Endodermal cell (in vitro differentiated cells): ENCODE measurements at regions not wholly inside any gene's neighbourhood (a gene's known extent, or its start where the extent isn't known, plus 50 kb on each side); places are given as distances from the start of the nearest gene placed in this dataset.

Source experiments
- DNase-seq: peaks from one replicate; pipeline ENCODE4 v3.0.0-alpha.2; 2017
- H3K27ac ChIP-seq: 2 replicates; pipeline ENCODE4 v1.5.1; 2013; ENCODE audit warnings: mild to moderate bottlenecking, low read depth, low read length, moderate library complexity
- H3K27me3 ChIP-seq: 2 replicates; pipeline ENCODE4 v1.6.1; 2013; ENCODE audit warnings: mild to moderate bottlenecking, low read length, moderate library complexity; ENCODE audit not compliant: insufficient read depth, control insufficient read depth, poor library complexity, severe bottlenecking
- H3K36me3 ChIP-seq: 2 replicates; pipeline ENCODE4 v1.7.0; 2013; ENCODE audit warnings: mild to moderate bottlenecking, low read length, moderate library complexity; ENCODE audit not compliant: control insufficient read depth, insufficient read depth
- H3K4me1 ChIP-seq: one replicate; pipeline ENCODE4 v1.7.0; 2013; ENCODE audit warnings: low read length; ENCODE audit not compliant: control insufficient read depth, insufficient read depth
- H3K4me3 ChIP-seq: 2 replicates; pipeline ENCODE4 v1.5.1; 2013; ENCODE audit warnings: mild to moderate bottlenecking, low read length, moderate library complexity
- H3K9ac ChIP-seq: 2 replicates; pipeline ENCODE4 v1.6.1; 2013; ENCODE audit warnings: mild to moderate bottlenecking, low read length, moderate library complexity; ENCODE audit not compliant: poor library complexity, severe bottlenecking; ENCODE audit errors: extremely low read depth
- H3K9me3 ChIP-seq: 2 replicates; pipeline ENCODE4 v1.6.1; 2013; ENCODE audit warnings: mild to moderate bottlenecking, low read length, moderate library complexity; ENCODE audit not compliant: control insufficient read depth
- H3K27ac Mint-ChIP-seq: 2 replicates; pipeline ENCODE4 v1.8.0; 2020; ENCODE audit warnings: mixed read lengths
- H3K27me3 Mint-ChIP-seq: 2 replicates; pipeline ENCODE4 v1.8.0; 2021; ENCODE audit warnings: mild to moderate bottlenecking, mixed read lengths; ENCODE audit not compliant: insufficient read depth
- H3K36me3 Mint-ChIP-seq: 2 replicates; pipeline ENCODE4 v1.8.0; 2020; ENCODE audit warnings: low read depth, mixed read lengths
- H3K4me1 Mint-ChIP-seq: 2 replicates; pipeline ENCODE4 v1.8.0; 2020; ENCODE audit warnings: mixed read lengths
- H3K4me3 Mint-ChIP-seq: 2 replicates; pipeline ENCODE4 v1.8.0; 2020; ENCODE audit warnings: mild to moderate bottlenecking, moderate library complexity, mixed read lengths
- H3K9me3 Mint-ChIP-seq: 2 replicates; pipeline ENCODE4 v1.8.0; 2020; ENCODE audit warnings: mild to moderate bottlenecking, mixed read lengths
- WGBS, 2 experiments: methylation state at CpG; one replicate each; pipeline versions ENCODE4 v1.1.5 to v1.1.7; 2013; ENCODE audit warnings: missing lambda C conversion rate in 2 of 2, mixed read lengths in 1 of 2; ENCODE audit not compliant: insufficient coverage in 1 of 2, insufficient read length in 1 of 2; 5-methylcytosine and 5-hydroxymethylcytosine counted together
- TF ChIP-seq, protein P1 (sequence below): fragments of 200-600 bp; sonication (generic); conservative IDR thresholded peaks from 2 replicates; pipeline ENCODE4 v1.5.0; 2021; ENCODE audit warnings: antibody characterized with exemption, mild to moderate bottlenecking

DNA sequence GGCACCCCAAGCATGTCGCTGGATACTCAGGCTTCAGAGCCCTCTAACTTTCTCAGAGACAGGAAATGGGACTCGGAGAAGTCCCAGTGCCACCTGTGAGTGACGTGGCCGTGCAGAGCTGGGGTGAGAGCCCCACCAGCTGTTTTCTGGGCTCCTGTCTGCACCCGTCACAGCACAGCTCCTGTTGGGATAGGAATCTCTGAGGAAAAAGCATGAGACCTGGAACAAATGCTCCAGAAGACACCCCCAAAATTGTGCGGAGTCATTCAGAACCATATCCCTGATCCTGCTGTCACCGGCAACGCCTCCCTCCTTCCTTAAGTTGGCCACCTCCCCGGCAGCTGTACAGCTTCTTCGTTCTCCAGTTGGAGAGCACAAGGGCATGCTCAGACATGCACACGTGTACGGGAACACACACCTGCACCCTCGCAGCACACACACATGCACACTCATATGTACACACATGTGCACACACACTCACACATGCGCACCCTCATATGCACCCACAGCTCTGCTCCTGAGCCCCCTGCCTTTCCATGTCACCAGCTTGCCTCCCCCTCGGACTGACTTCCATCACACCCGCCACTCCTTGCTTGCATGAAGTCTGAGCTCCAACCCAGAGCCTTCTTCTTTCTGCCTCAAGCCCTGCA, 1430.0 kb downstream of the BRD1 start:
- TF ChIP-seq, protein P1, sequence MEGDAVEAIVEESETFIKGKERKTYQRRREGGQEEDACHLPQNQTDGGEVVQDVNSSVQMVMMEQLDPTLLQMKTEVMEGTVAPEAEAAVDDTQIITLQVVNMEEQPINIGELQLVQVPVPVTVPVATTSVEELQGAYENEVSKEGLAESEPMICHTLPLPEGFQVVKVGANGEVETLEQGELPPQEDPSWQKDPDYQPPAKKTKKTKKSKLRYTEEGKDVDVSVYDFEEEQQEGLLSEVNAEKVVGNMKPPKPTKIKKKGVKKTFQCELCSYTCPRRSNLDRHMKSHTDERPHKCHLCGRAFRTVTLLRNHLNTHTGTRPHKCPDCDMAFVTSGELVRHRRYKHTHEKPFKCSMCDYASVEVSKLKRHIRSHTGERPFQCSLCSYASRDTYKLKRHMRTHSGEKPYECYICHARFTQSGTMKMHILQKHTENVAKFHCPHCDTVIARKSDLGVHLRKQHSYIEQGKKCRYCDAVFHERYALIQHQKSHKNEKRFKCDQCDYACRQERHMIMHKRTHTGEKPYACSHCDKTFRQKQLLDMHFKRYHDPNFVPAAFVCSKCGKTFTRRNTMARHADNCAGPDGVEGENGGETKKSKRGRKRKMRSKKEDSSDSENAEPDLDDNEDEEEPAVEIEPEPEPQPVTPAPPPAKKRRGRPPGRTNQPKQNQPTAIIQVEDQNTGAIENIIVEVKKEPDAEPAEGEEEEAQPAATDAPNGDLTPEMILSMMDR = no peak
- Mint-ChIP-seq H3K4me1 (no peaks in the 10 kb centered on the region), H3K27me3 (peaks cover 42% of the 10 kb centered on the region), H3K4me3 (no peak overlapping the region), H3K9me3 (peaks cover 2% of the 10 kb centered on the region), H3K36me3 (no peaks in the 10 kb centered on the region), H3K27ac (no peak overlapping the region)
- H3K4me3 ChIP-seq = no peak overlapping the region
- H3K27ac ChIP-seq = no peak overlapping the region
- no peaks in the 10 kb centered on the region for H3K36me3 ChIP-seq
- H3K9ac ChIP-seq = no peak overlapping the region
- DNase-seq = no peak
- H3K9me3 ChIP-seq = no peaks in the 10 kb centered on the region
- 90 to 93% methylated on average over 11 to 16 of the region's 16 CpGs for WGBS, 2 experiments
- no peaks in the 10 kb centered on the region for H3K4me1 ChIP-seq
- H3K27me3 ChIP-seq = no peaks in the 10 kb centered on the region

GRCh38 chr22:48396785-48397530, 1430.7 kb downstream of the BRD1 start:
- no peak for DNase-seq
- no peaks in the 10 kb centered on the region for H3K27me3 ChIP-seq
- Mint-ChIP-seq H3K27ac (no peak overlapping the region), H3K4me1 (peaks cover 2% of the 10 kb centered on the region), H3K27me3 (peaks cover 44% of the 10 kb centered on the region), H3K9me3 (peaks cover 2% of the 10 kb centered on the region), H3K4me3 (no peak overlapping the region), H3K36me3 (no peaks in the 10 kb centered on the region)
- no peak overlapping the region for H3K27ac ChIP-seq
- no peak overlapping the region for H3K9ac ChIP-seq
- H3K36me3 ChIP-seq = no peaks in the 10 kb centered on the region
- TF ChIP-seq, protein P1 = no peak
- no peaks in the 10 kb centered on the region for H3K4me1 ChIP-seq
- no peaks in the 10 kb centered on the region for H3K9me3 ChIP-seq
- H3K4me3 ChIP-seq = no peak overlapping the region
- 92 to 93% methylated on average over 23 to 31 of the region's 31 CpGs for WGBS, 2 experiments

DNA sequence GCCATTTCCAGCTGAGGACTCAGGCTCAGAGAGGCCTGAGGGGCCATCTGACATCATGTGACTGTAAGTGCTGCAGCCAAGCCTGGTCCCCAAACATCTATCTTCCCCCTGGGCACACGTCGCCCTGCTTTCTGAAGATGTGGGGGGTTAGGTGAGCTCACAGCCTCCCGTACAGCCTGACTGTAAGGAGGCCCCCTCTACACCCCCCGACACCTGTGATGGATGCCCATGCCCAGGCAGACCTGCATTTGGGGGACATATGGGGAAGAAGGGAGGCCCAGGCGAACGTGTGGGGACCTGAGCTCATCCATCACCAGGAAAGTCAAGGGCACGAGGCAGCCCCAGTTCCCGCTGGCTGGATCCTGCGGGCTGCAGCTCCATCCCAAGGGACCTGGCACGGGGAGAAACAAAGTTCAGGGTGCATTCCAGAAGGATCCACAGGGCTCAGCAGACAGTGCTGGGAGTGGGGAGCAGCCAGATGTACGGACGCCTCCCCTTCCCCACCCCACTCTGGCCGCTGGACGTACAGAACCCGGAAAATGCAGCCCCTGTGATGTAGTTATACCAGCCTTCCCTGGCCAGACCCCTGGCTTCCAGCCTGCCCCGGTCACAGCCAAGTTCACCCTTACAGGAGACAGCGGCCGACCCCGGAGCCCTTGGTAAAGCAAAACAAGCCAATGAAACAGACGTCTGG, 1431.4 kb downstream of the BRD1 start:
- DNase-seq = no peak
- H3K4me3 ChIP-seq = no peak overlapping the region
- H3K27ac Mint-ChIP-seq = no peak overlapping the region
- H3K36me3 ChIP-seq = no peaks in the 10 kb centered on the region
- no peaks in the 10 kb centered on the region for H3K4me1 ChIP-seq
- H3K4me1 Mint-ChIP-seq = peaks cover 7% of the 10 kb centered on the region
- WGBS, 2 experiments = 88 to 94% methylated on average over 9 to 20 of the region's 20 CpGs
- H3K9me3 Mint-ChIP-seq = peaks cover 2% of the 10 kb centered on the region
- no peaks in the 10 kb centered on the region for H3K36me3 Mint-ChIP-seq
- no peak overlapping the region for H3K9ac ChIP-seq
- TF ChIP-seq, protein P1 = no peak
- H3K9me3 ChIP-seq = no peaks in the 10 kb centered on the region
- no peaks in the 10 kb centered on the region for H3K27me3 ChIP-seq
- H3K27ac ChIP-seq = no peak overlapping the region
- peaks cover 44% of the 10 kb centered on the region for H3K27me3 Mint-ChIP-seq
- no peak overlapping the region for H3K4me3 Mint-ChIP-seq
